Medulla oblongata (tissue), 1 donor: ENCODE measurements at regions not wholly inside any gene's neighbourhood (a gene's known extent, or its start where the extent isn't known, plus 50 kb on each side); places are given as distances from the start of the nearest gene placed in this dataset.

Experiments
- DNase-seq: peaks from one replicate; pipeline ENCODE4 v3.0.0-alpha.2; 2015; ENCODE audit errors: extremely low spot score

DNA sequence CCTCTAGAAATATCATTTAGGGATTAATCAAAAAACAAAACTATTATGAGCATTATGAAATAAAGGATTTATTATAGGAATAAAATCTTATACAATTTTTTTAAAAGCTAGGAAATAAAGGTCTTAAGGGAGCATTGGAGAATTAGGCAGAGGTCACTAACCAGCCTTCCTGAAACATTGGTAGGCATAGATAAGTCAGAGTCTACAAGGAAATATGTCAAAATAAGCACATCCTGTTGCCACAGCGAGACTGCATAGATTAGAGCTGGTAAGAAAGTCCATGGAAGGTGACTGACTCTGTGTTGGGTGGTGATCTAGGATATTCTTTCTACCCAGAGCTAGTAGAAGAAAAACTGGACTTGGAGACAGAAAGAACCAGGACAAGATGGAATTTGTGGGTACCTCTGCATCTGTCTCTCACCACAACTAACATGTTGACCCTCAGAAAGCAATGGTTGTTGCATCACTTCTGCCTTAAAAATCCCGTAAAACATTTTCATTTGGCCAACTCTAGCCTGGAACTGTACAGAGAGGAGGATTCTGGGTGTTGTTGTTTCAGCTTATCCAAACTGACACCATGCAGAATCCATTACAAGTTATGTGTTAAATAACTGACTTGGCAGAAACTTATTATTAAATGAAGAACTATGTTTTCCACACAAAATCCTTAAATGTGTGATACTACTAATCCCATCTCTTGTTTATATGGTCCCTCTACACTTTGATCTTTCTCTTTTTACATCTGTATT lies 77.1 kb downstream of the FBXO5 start:
- no peak for DNase-seq

DNA sequence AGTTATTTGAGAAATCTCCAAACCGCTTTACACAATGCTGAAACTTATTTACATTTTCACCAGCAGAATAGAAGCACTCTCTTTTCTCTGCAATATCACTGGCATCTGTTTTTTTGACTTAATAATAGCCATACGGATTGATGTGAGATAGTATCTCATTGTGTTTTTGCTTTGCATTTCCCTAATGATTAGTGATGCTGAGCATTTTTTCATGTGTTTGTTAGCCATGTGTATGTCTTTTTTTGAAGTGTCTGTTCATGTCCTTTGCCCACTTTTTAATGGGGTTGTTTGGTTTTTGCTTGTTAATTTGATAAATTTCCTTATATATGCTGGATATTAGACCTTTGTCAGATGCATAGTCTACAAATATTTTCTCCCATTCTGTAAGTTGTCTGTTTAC lies 73.6 kb downstream of the FBXO5 start:
- DNase-seq: no peak

DNA sequence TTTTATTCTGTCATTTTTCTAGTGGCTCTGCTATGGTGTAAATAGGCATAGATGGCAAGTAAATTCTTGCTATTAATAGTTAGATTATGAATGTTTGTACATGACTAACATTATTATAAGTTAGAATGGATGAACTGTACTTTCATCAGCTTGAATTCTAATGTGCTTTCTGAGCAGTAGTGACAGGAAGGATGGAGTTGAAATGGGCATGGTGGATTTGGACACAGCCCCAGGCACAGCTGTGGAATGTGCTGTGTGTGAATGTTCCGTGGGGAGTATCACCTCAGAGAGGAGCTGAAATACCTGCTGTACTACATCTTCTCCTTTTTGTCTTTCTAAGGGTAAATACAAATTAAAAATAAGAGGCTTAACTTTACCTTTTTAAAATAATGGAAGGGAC lies 66.8 kb downstream of the FBXO5 start:
- no peak for DNase-seq

DNA sequence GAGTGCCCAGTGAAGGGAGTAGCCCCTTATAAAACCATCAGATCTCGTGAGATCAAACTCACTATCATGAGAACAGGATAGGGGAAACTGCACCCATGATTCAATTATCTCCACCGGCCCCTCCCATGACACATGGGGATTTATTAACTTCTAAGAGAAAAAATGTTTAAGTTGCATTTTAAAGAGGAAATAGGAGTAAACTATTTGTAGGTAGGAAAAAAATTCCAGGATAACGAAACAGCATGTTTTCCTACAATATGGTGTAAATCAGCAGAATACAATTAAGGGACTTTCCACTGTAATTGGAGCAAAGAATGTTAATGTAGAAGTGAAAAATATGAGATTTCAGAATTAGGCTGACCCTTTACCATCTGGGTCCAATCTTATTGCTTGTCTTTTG lies 63.9 kb downstream of the FBXO5 start:
- DNase-seq: no peak

DNA sequence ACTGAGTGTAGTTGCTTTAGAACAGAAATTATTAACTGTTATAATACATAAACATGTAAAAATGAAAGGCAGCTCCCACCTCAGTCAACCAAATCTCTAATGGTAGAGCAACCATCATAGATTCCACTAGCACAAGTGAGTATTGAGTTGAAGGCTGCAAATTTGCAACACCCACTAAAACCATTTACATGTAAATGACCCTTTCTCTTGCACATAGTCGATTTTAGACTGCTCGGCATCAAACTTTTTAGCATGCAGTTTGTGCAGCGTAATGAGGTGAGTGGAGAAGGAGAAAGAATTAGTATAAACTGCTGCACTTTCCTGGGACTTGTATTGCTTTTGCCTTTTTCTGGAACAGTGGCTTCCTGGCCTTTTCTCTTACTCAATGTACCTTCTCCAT lies 62.8 kb downstream of the FBXO5 start:
- DNase-seq: no peak
